Neural crest cell (in vitro differentiated cells): ENCODE measurements at regions not wholly inside any gene's neighbourhood (a gene's known extent, or its start where the extent isn't known, plus 50 kb on each side); places are given as distances from the start of the nearest gene placed in this dataset.

Experiments used
- DNase-seq: peaks from one replicate; pipeline ENCODE4 v3.0.0; 2021; ENCODE audit warnings: low read depth, mixed read lengths, low spot score
- H3K27ac Mint-ChIP-seq: one replicate; pipeline ENCODE4 v1.8.0; 2021; ENCODE audit warnings: mild to moderate bottlenecking, mixed read lengths; ENCODE audit not compliant: unreplicated experiment
- H3K27me3 Mint-ChIP-seq: 2 replicates; pipeline ENCODE4 v1.8.0; 2021; ENCODE audit warnings: low read depth, mild to moderate bottlenecking, mixed read lengths
- H3K36me3 Mint-ChIP-seq: 2 replicates; pipeline ENCODE4 v1.8.0; 2021; ENCODE audit warnings: low read depth, mild to moderate bottlenecking, mixed read lengths
- H3K4me1 Mint-ChIP-seq: 2 replicates; pipeline ENCODE4 v1.8.0; 2021; ENCODE audit warnings: mixed read lengths
- H3K4me3 Mint-ChIP-seq: one replicate; pipeline ENCODE4 v1.8.0; 2021; ENCODE audit warnings: mild to moderate bottlenecking, mixed read lengths
- H3K9me3 Mint-ChIP-seq: 2 replicates; pipeline ENCODE4 v1.8.0; 2021; ENCODE audit warnings: mixed read lengths
- CTCF ChIP-seq: fragments of 200-600 bp; sonication (generic); conservative IDR thresholded peaks from 2 replicates; pipeline ENCODE4 v1.5.0; 2021; ENCODE audit warnings: antibody characterized with exemption, mild to moderate bottlenecking

- Mint-ChIP-seq H3K4me1 (peaks cover 5% of the 10 kb centered on the region), H3K27me3 (no peaks in the 10 kb centered on the region), H3K36me3 (peaks cover 11% of the 10 kb centered on the region), H3K9me3 (peaks cover 10% of the 10 kb centered on the region), H3K4me3 (no peak overlapping the region), H3K27ac (no peak overlapping the region)
- no peak for TF ChIP-seq CTCF
- DNase-seq: no peak
Observed at GRCh38 chr7:81008901-81009300, 90.0 kb upstream of the SEMA3C start.

- no peak for DNase-seq
- peaks cover 7% of the 10 kb centered on the region for H3K36me3 Mint-ChIP-seq
- no peak overlapping the region for H3K4me3 Mint-ChIP-seq
- TF ChIP-seq CTCF: no peak
- no peaks in the 10 kb centered on the region for H3K27me3 Mint-ChIP-seq
- H3K4me1 Mint-ChIP-seq: no peaks in the 10 kb centered on the region
- peaks cover 10% of the 10 kb centered on the region for H3K9me3 Mint-ChIP-seq
- no peak overlapping the region for H3K27ac Mint-ChIP-seq
Observed at GRCh38 chr7:81007051-81007450, 88.2 kb upstream of the SEMA3C start.

- no peak overlapping the region for H3K4me3 Mint-ChIP-seq
Observed at GRCh38 chr7:81005254-81005653, 86.4 kb upstream of the SEMA3C start.

GRCh38 chr7:81004098-81004497 lies 85.2 kb upstream of the SEMA3C start:
- Mint-ChIP-seq H3K27me3 (no peaks in the 10 kb centered on the region), H3K9me3 (peaks cover 9% of the 10 kb centered on the region), H3K27ac (no peak overlapping the region), H3K4me3 (no peak overlapping the region), H3K36me3 (peaks cover 6% of the 10 kb centered on the region), H3K4me1 (peaks cover 4% of the 10 kb centered on the region)
- no peak for DNase-seq
- no peak for TF ChIP-seq CTCF

More at GRCh38 chr7:81005254-81005653, 86.4 kb upstream of the SEMA3C start:
- DNase-seq: no peak
- no peaks in the 10 kb centered on the region for H3K27me3 Mint-ChIP-seq
- no peak overlapping the region for H3K27ac Mint-ChIP-seq
- H3K36me3 Mint-ChIP-seq: peaks cover 7% of the 10 kb centered on the region
- H3K4me1 Mint-ChIP-seq: no peaks in the 10 kb centered on the region
- peaks cover 10% of the 10 kb centered on the region for H3K9me3 Mint-ChIP-seq
- no peak for TF ChIP-seq CTCF

GRCh38 chr7:81003326-81003725 lies 84.5 kb upstream of the SEMA3C start:
- Mint-ChIP-seq H3K4me1 (peaks cover 4% of the 10 kb centered on the region), H3K27ac (no peak overlapping the region), H3K27me3 (no peaks in the 10 kb centered on the region)

More at GRCh38 chr7:81003326-81003725, 84.5 kb upstream of the SEMA3C start:
- no peak for DNase-seq
- TF ChIP-seq CTCF: no peak
- Mint-ChIP-seq H3K36me3 (peaks cover 2% of the 10 kb centered on the region), H3K9me3 (peaks cover 5% of the 10 kb centered on the region), H3K4me3 (no peak overlapping the region)
